ENCODE measurements at regions not wholly inside any gene's neighbourhood (a gene's known extent, or its start where the extent isn't known, plus 50 kb on each side); places are given as distances from the start of the nearest gene placed in this dataset.

DNA sequence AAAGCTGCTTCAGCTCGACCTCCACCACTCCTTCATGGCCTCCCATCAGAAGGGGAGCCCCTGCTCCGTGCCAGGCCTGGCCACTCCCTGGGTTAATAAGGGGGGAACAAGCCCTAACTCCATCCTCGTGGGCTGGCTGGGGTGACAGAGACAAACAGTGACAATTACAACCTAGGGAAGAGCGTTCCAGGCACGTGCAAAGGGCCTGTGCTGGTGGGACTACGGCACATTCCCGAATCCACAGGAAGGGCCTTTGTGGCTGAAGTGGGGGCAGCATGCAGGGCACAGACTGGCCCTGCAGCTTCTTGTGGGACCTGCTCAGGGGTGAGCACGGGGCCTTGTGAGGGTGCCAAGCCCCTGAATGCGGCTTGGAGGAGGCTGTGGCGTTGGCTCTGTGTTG lies 157.4 kb downstream of the C9orf50 start:
- no TSS peak for BruUV-seq (replicated peaks)
- Histone ChIP-seq H3K4me1 (ENCODE audit: control insufficient read depth, extremely low read depth, insufficient read depth, low read length) (peaks cover 11% of the 10 kb centered on the region), H2AFZ (ENCODE audit: low read depth, low read length) (no peak overlapping the region), H3K9me3 (replicated peaks; ENCODE audit: control insufficient read depth, insufficient read depth, low read length) (no peaks in the 10 kb centered on the region), H3K36me3 (ENCODE audit: control insufficient read depth in 2 of 2, extremely low read depth in 1 of 2, insufficient read depth in 2 of 2, low read length in 2 of 2) (no peaks in the 10 kb centered on the region), H4K20me1 (replicated peaks; ENCODE audit: control insufficient read depth, extremely low read depth, insufficient read depth, low read length) (no peaks in the 10 kb centered on the region), H3K27ac (ENCODE audit: insufficient read depth, low read depth, low read length) (no peak overlapping the region), H3K9me1 (replicated peaks; ENCODE audit: control insufficient read depth, extremely low read depth, insufficient read depth, low read length) (no peaks in the 10 kb centered on the region), H3K27me3 (ENCODE audit: control insufficient read depth in 2 of 2, insufficient read depth in 2 of 2, low read length in 2 of 2) (no peaks in the 10 kb centered on the region), H3K79me2 (ENCODE audit: control insufficient read depth, insufficient read depth, low read length) (no peaks in the 10 kb centered on the region), H3K4me3 (replicated peaks in 1 of 3; ENCODE audit: insufficient read depth in 1 of 3, low read depth in 1 of 3, low read length in 3 of 3) (no peak overlapping the region), H3K9ac (replicated peaks; ENCODE audit: extremely low read depth, insufficient read depth, low read length) (no peak overlapping the region), H3K4me2 (ENCODE audit: insufficient read depth, low read length) (no peak overlapping the region)
- no peak for TF ChIP-seq JUN (IDR thresholded peaks at IDR 0.05; ENCODE audit: borderline replicate concordance, insufficient read depth, insufficient read length, low read depth)
- TF ChIP-seq MYC (IDR thresholded peaks at IDR 0.05; ENCODE audit: low read depth, low read length) = no peak
- no peak for TF ChIP-seq GATA2 (IDR thresholded peaks at IDR 0.05; ENCODE audit: insufficient read depth, insufficient read length, low read depth, low read length)
- TF ChIP-seq, protein P1, sequence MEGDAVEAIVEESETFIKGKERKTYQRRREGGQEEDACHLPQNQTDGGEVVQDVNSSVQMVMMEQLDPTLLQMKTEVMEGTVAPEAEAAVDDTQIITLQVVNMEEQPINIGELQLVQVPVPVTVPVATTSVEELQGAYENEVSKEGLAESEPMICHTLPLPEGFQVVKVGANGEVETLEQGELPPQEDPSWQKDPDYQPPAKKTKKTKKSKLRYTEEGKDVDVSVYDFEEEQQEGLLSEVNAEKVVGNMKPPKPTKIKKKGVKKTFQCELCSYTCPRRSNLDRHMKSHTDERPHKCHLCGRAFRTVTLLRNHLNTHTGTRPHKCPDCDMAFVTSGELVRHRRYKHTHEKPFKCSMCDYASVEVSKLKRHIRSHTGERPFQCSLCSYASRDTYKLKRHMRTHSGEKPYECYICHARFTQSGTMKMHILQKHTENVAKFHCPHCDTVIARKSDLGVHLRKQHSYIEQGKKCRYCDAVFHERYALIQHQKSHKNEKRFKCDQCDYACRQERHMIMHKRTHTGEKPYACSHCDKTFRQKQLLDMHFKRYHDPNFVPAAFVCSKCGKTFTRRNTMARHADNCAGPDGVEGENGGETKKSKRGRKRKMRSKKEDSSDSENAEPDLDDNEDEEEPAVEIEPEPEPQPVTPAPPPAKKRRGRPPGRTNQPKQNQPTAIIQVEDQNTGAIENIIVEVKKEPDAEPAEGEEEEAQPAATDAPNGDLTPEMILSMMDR (IDR thresholded peaks at IDR 0.05; ENCODE audit: extremely low read depth in 1 of 2, insufficient read depth in 1 of 2, low read depth in 1 of 2, low read length in 2 of 2) = no peak
- no peak for TF ChIP-seq EZH2 (IDR thresholded peaks at IDR 0.05; ENCODE audit: borderline replicate concordance, low read depth, low read length, severe bottlenecking)
- CTCF ChIA-PET = interaction anchor here (1.6 to 1.7 kb wide), 2 partner anchors 17 to 332 kb away, joined by 3 to 4 read pairs; no protein-coding TSS in a partner anchor
- no peak for FAIRE-seq
- POLR2A ChIA-PET = no interaction called here
- intact Hi-C loops (cut with micrococcal nuclease) (no loop called here), dilution Hi-C loops (cut with MboI; ENCODE audit: extremely low pct_ligation_motif_present, low sequenced_read_pairs) (no loop called here)
- DNase-seq (ENCODE audit: low read depth, low spot score) = no peak

DNA sequence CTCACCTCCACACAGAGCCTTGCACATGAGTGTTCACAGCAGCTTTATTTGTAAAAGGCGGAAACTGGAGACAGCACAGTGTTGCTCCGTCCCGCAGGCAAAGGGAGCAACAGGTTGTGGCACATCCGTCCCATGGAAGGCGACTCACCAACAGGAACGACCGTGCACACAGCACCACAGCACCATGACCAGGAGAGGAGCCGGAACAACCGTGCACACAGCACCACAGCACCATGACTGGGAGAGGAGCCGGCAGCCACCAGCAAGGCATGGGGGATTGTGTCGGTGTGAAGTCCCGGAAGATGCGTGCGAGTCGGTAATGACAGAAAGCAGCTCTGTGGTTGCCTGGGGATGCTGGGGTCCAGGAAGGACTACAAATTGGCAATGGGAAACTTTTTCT lies 158.5 kb downstream of the C9orf50 start:
- no peaks in the 10 kb centered on the region for H3K27me3 ChIP-seq (ENCODE audit: control insufficient read depth in 2 of 2, insufficient read depth in 2 of 2, low read length in 2 of 2)
- H4K20me1 ChIP-seq (replicated peaks; ENCODE audit: control insufficient read depth, extremely low read depth, insufficient read depth, low read length) = no peaks in the 10 kb centered on the region
- FAIRE-seq (no peak), DNase-seq (ENCODE audit: low read depth, low spot score) (no peak)
- no peak overlapping the region for H3K27ac ChIP-seq (ENCODE audit: insufficient read depth, low read depth, low read length)
- intact Hi-C loops (cut with micrococcal nuclease) (no loop called here), dilution Hi-C loops (cut with MboI; ENCODE audit: extremely low pct_ligation_motif_present, low sequenced_read_pairs) (no loop called here)
- no peak overlapping the region for H2AFZ ChIP-seq (ENCODE audit: low read depth, low read length)
- H3K4me3 ChIP-seq (replicated peaks in 1 of 3; ENCODE audit: insufficient read depth in 1 of 3, low read depth in 1 of 3, low read length in 3 of 3) = no peak overlapping the region
- no peaks in the 10 kb centered on the region for H3K9me1 ChIP-seq (replicated peaks; ENCODE audit: control insufficient read depth, extremely low read depth, insufficient read depth, low read length)
- ChIA-PET POLR2A (no interaction called here), CTCF (interaction anchor here (3.5 kb wide), 1 partner anchor 21 kb away, joined by 28 read pairs; no protein-coding TSS in a partner anchor)
- no peak overlapping the region for H3K9ac ChIP-seq (replicated peaks; ENCODE audit: extremely low read depth, insufficient read depth, low read length)
- no peak overlapping the region for H3K4me2 ChIP-seq (ENCODE audit: insufficient read depth, low read length)
- no TSS peak for BruUV-seq (replicated peaks)
- no peaks in the 10 kb centered on the region for H3K79me2 ChIP-seq (ENCODE audit: control insufficient read depth, insufficient read depth, low read length)
- no peaks in the 10 kb centered on the region for H3K9me3 ChIP-seq (replicated peaks; ENCODE audit: control insufficient read depth, insufficient read depth, low read length)
- H3K36me3 ChIP-seq (ENCODE audit: control insufficient read depth in 2 of 2, extremely low read depth in 1 of 2, insufficient read depth in 2 of 2, low read length in 2 of 2) = no peaks in the 10 kb centered on the region
- no peak for TF ChIP-seq GATA2 (IDR thresholded peaks at IDR 0.05; ENCODE audit: insufficient read depth, insufficient read length, low read depth, low read length)
- TF ChIP-seq, protein P1 (IDR thresholded peaks at IDR 0.05; ENCODE audit: extremely low read depth in 1 of 2, insufficient read depth in 1 of 2, low read depth in 1 of 2, low read length in 2 of 2) = no peak
- TF ChIP-seq JUN (IDR thresholded peaks at IDR 0.05; ENCODE audit: borderline replicate concordance, insufficient read depth, insufficient read length, low read depth) = no peak
- TF ChIP-seq MYC (IDR thresholded peaks at IDR 0.05; ENCODE audit: low read depth, low read length) = no peak
- TF ChIP-seq EZH2 (IDR thresholded peaks at IDR 0.05; ENCODE audit: borderline replicate concordance, low read depth, low read length, severe bottlenecking) = no peak
- no peak for TF ChIP-seq POLR2A (IDR thresholded peaks at IDR 0.05; ENCODE audit: low read depth, low read length)
- peaks cover 11% of the 10 kb centered on the region for H3K4me1 ChIP-seq (ENCODE audit: control insufficient read depth, extremely low read depth, insufficient read depth, low read length)

Data from endothelial cell of umbilical vein (primary cell).